ENCODE measurements at regions not wholly inside any gene's neighbourhood (a gene's known extent, or its start where the extent isn't known, plus 50 kb on each side); places are given as distances from the start of the nearest gene placed in this dataset.
A peak's percentile ranks its signal among the peaks of the same experiment; 100 is the strongest.
"Not testable (repeated sequence)": the region's sequence is repeated elsewhere in the genome, so short reads cannot be mapped to it uniquely, and the experiment has no call there.

DNA sequence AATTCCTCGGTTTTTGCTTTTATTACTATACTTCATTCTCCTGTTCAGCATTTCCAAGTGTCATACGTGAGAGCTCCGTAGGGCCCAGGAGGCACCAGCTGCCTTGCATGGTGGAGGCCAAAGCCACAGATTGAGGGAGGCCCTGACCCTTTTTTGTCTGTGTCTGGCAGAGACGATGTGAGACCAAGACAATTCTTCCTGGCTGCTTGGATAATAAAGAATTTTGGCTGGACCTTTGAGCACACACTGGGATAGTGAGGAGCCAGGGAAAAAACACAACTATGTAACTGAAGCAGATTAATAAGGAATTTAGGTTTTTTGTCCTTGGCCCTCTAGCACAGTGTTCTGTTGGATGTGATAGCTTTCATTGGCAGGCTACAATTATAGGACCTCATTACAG is 161.0 kb downstream of the CPXCR1 start:
- H3K27me3 Mint-ChIP-seq = no peaks in the 10 kb centered on the region
- no peaks in the 10 kb centered on the region for H3K4me1 Mint-ChIP-seq (ENCODE audit: unreplicated experiment)
- H3K9me3 Mint-ChIP-seq = peaks cover 12% of the 10 kb centered on the region
- TF ChIP-seq, protein P1, sequence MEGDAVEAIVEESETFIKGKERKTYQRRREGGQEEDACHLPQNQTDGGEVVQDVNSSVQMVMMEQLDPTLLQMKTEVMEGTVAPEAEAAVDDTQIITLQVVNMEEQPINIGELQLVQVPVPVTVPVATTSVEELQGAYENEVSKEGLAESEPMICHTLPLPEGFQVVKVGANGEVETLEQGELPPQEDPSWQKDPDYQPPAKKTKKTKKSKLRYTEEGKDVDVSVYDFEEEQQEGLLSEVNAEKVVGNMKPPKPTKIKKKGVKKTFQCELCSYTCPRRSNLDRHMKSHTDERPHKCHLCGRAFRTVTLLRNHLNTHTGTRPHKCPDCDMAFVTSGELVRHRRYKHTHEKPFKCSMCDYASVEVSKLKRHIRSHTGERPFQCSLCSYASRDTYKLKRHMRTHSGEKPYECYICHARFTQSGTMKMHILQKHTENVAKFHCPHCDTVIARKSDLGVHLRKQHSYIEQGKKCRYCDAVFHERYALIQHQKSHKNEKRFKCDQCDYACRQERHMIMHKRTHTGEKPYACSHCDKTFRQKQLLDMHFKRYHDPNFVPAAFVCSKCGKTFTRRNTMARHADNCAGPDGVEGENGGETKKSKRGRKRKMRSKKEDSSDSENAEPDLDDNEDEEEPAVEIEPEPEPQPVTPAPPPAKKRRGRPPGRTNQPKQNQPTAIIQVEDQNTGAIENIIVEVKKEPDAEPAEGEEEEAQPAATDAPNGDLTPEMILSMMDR (conservative IDR thresholded peaks at IDR 0.05) = no peak
- H3K36me3 Mint-ChIP-seq = no peaks in the 10 kb centered on the region
- DNase-seq (ENCODE audit: extremely low spot score, unreplicated experiment) = no peak
- H3K27ac Mint-ChIP-seq = no peak overlapping the region
- no peak overlapping the region for H3K4me3 Mint-ChIP-seq

DNA sequence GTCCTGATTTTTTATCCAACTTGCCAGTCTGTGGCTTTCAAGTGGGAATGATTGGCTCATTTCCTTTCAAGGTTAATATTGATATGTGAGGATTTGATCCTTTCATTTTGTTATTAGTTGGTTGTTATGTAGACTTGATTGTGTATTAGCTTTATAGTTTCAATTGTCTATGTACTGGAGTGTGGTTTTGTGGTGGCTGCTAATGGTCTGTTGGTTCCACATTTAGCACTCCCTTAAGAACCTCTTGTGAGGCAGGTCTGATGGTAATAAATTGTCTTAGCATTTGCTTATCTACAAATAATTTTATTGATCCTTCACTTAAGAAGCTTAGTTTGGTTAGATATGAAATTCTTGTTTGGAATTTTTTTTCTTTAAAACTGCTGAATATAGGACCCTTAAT is 190.6 kb downstream of the CPXCR1 start:
- Mint-ChIP-seq H3K27me3 (no peaks in the 10 kb centered on the region), H3K36me3 (no peaks in the 10 kb centered on the region), H3K9me3 (no peaks in the 10 kb centered on the region), H3K4me3 (no peak overlapping the region), H3K27ac (no peak overlapping the region), H3K4me1 (ENCODE audit: unreplicated experiment) (no peaks in the 10 kb centered on the region)
- DNase-seq (ENCODE audit: extremely low spot score, unreplicated experiment) = no peak
- TF ChIP-seq, protein P1 (conservative IDR thresholded peaks at IDR 0.05) = no peak

DNA sequence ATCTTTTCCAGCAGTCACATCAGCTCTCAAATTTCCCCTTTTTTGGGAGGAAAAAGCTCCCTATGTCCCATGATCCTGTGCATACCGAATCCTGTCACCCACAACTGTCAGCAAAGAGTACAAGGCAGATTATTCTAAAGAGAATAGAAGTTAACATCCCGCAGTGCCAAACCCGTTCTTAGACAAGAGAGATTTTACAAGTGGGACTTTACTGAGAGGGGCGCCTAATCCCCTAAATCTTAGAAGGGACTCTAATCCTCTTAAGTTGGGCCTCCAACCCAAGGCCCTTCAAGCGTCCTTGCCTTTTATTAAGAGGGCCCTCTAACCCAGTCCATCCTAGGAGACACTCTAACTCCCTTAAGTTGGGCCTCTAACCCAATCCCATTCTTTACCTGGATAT is 193.9 kb downstream of the CPXCR1 start:
- H3K9me3 Mint-ChIP-seq = no peaks in the 10 kb centered on the region
- DNase-seq (ENCODE audit: extremely low spot score, unreplicated experiment) = no peak
- no peak overlapping the region for H3K4me3 Mint-ChIP-seq
- no peaks in the 10 kb centered on the region for H3K36me3 Mint-ChIP-seq
- no peaks in the 10 kb centered on the region for H3K27me3 Mint-ChIP-seq
- no peaks in the 10 kb centered on the region for H3K4me1 Mint-ChIP-seq (ENCODE audit: unreplicated experiment)
- H3K27ac Mint-ChIP-seq = no peak overlapping the region
- TF ChIP-seq, protein P1 (conservative IDR thresholded peaks at IDR 0.05) = no peak

- Mint-ChIP-seq H3K27ac (peak overlapping the region; percentile 35), H3K27me3 (no peaks in the 10 kb centered on the region), H3K9me3 (peaks cover 10% of the 10 kb centered on the region), H3K4me1 (ENCODE audit: unreplicated experiment) (no peaks in the 10 kb centered on the region), H3K36me3 (no peaks in the 10 kb centered on the region), H3K4me3 (peak overlapping the region; percentile 14)
- TF ChIP-seq, protein P1 (conservative IDR thresholded peaks at IDR 0.05) = no peak
- no peak for DNase-seq (ENCODE audit: extremely low spot score, unreplicated experiment)
Observed at GRCh38 chrX:88944661-88945060, 197.6 kb downstream of the CPXCR1 start.

GRCh38 chrX:88956059-88956458 is 209.0 kb downstream of the CPXCR1 start:
- not testable (repeated sequence) for DNase-seq (ENCODE audit: extremely low spot score, unreplicated experiment); H3K27ac Mint-ChIP-seq; H3K36me3 Mint-ChIP-seq; H3K27me3 Mint-ChIP-seq; H3K4me1 Mint-ChIP-seq (ENCODE audit: unreplicated experiment); H3K4me3 Mint-ChIP-seq
- peaks cover 10% of the 10 kb centered on the region for H3K9me3 Mint-ChIP-seq

- H3K4me1 Mint-ChIP-seq (ENCODE audit: unreplicated experiment) = no peaks in the 10 kb centered on the region
- DNase-seq (ENCODE audit: extremely low spot score, unreplicated experiment) = no peak
- no peaks in the 10 kb centered on the region for H3K36me3 Mint-ChIP-seq
- TF ChIP-seq, protein P1 (conservative IDR thresholded peaks at IDR 0.05) = no peak
- no peaks in the 10 kb centered on the region for H3K9me3 Mint-ChIP-seq
- H3K4me3 Mint-ChIP-seq = no peak overlapping the region
- H3K27me3 Mint-ChIP-seq = no peaks in the 10 kb centered on the region
- H3K27ac Mint-ChIP-seq = no peak overlapping the region
Observed at GRCh38 chrX:88977835-88978234, 230.8 kb downstream of the CPXCR1 start.

All from type B pancreatic cell (in vitro differentiated cells).